ENCODE measurements at regions not wholly inside any gene's neighbourhood (a gene's known extent, or its start where the extent isn't known, plus 50 kb on each side); places are given as distances from the start of the nearest gene placed in this dataset.

GRCh38 chr6:169339025-169339424 is 85.4 kb upstream of the THBS2 start:
- TF ChIP-seq CTCF (IDR thresholded peaks at IDR 0.05; ENCODE audit: borderline replicate concordance, extremely low read depth, low read length, poor library complexity, severe bottlenecking) (no peak), EZH2 (IDR thresholded peaks at IDR 0.05; ENCODE audit: borderline replicate concordance, low read depth, low read length, severe bottlenecking) (no peak)
